ENCODE measurements at regions not wholly inside any gene's neighbourhood (a gene's known extent, or its start where the extent isn't known, plus 50 kb on each side); places are given as distances from the start of the nearest gene placed in this dataset.
"Not testable (repeated sequence)": the region's sequence is repeated elsewhere in the genome, so short reads cannot be mapped to it uniquely, and the experiment has no call there.

- DNase-seq = peak; percentile 15
These were observed 731.0 kb downstream of the ZNF385D start for GRCh38 chr3:21020043-21020442.

- DNase-seq = no peak
These were observed 733.7 kb downstream of the ZNF385D start for GRCh38 chr3:21017115-21017852.

- DNase-seq = no peak
These were observed 737.4 kb downstream of the ZNF385D start for GRCh38 chr3:21013566-21013965.

GRCh38 chr3:20999661-21000060 is 751.3 kb downstream of the ZNF385D start:
- DNase-seq = no peak

GRCh38 chr3:20997183-20997582 is 753.8 kb downstream of the ZNF385D start:
- no peak for DNase-seq

- DNase-seq = no peak
These were observed 760.1 kb downstream of the ZNF385D start for GRCh38 chr3:20990896-20991295.

GRCh38 chr3:20989653-20990052 is 761.4 kb downstream of the ZNF385D start:
- not testable (repeated sequence) for DNase-seq

- DNase-seq = no peak
These were observed 766.3 kb downstream of the ZNF385D start for GRCh38 chr3:20984594-20985205.

GRCh38 chr3:20975188-20975651 is 775.8 kb downstream of the ZNF385D start:
- DNase-seq = no peak

- no peak for DNase-seq
These were observed 776.6 kb downstream of the ZNF385D start for GRCh38 chr3:20974396-20974795.

- DNase-seq = not testable (repeated sequence)
These were observed 780.2 kb downstream of the ZNF385D start for GRCh38 chr3:20970807-20971206.

- not testable (repeated sequence) for DNase-seq
These were observed 781.5 kb upstream of the SGO1 start for GRCh38 chr3:20967485-20967884.

GRCh38 chr3:20958161-20958560 is 772.2 kb upstream of the SGO1 start:
- DNase-seq = no peak

- no peak for DNase-seq
These were observed 759.9 kb upstream of the SGO1 start for GRCh38 chr3:20945892-20946291.

GRCh38 chr3:20935791-20936190 is 749.8 kb upstream of the SGO1 start:
- DNase-seq = no peak

- no peak for DNase-seq
These were observed 745.8 kb upstream of the SGO1 start for GRCh38 chr3:20931834-20932233.

- DNase-seq = no peak
These were observed 744.0 kb upstream of the SGO1 start for GRCh38 chr3:20930034-20930433.

- no peak for DNase-seq
These were observed 738.8 kb upstream of the SGO1 start for GRCh38 chr3:20924646-20925385.

- DNase-seq = not testable (repeated sequence)
These were observed 735.1 kb upstream of the SGO1 start for GRCh38 chr3:20921112-20921511.

GRCh38 chr3:20916951-20917606 is 731.1 kb upstream of the SGO1 start:
- peak; percentile 47 for DNase-seq

- peak; percentile 89 for DNase-seq
These were observed 728.3 kb upstream of the SGO1 start for GRCh38 chr3:20914310-20914709.

- DNase-seq = peak; percentile 86
These were observed 726.4 kb upstream of the SGO1 start for GRCh38 chr3:20912406-20912805.

- DNase-seq = no peak
These were observed 723.5 kb upstream of the SGO1 start for GRCh38 chr3:20909511-20909910.

All from skin of body (tissue), 1 donor.